Stomach (tissue), 8 donors: ENCODE measurements at regions not wholly inside any gene's neighbourhood (a gene's known extent, or its start where the extent isn't known, plus 50 kb on each side); places are given as distances from the start of the nearest gene placed in this dataset.
"Not testable (repeated sequence)": the region's sequence is repeated elsewhere in the genome, so short reads cannot be mapped to it uniquely, and the experiment has no call there.

ENCODE experiments used
- DNase-seq, 2 donors: peaks; one replicate each; pipeline versions ENCODE4 v3.0.0 to v3.0.0-alpha.2; 2013 to 2019
- H3K27ac ChIP-seq, 5 donors: fragments of 200-600 bp in 4 of 5; sonication (generic) in 4 of 5; one replicate each; pipeline ENCODE4 v1.5.1; 2013 to 2019; ENCODE audit warnings: mild to moderate bottlenecking in 1 of 5, moderate library complexity in 1 of 5
- H3K27me3 ChIP-seq, 3 donors: fragments of 200-600 bp; sonication (generic); one replicate each; pipeline ENCODE4 v1.5.1; 2017 to 2019; ENCODE audit warnings: mixed run types in 1 of 3
- H3K36me3 ChIP-seq, 4 donors: fragments of 200-600 bp; sonication (generic); 1 replicate in 3 of 4; 2 replicates in 1 of 4; pipeline ENCODE4 v1.5.1; 2016 to 2019
- H3K4me1 ChIP-seq, 4 donors: fragments of 200-600 bp; sonication (generic); one replicate each; pipeline ENCODE4 v1.5.1; 2016 to 2019
- H3K4me3 ChIP-seq, 4 donors: fragments of 200-600 bp; sonication (generic) in 3 of 4; one replicate each; pipeline ENCODE4 v1.5.1; 2016 to 2019; ENCODE audit warnings: mild to moderate bottlenecking in 1 of 4
- H3K9me3 ChIP-seq, 4 donors: fragments of 200-600 bp; sonication (generic); one replicate each; pipeline ENCODE4 v1.5.1; 2016 to 2019
- CTCF ChIP-seq, 7 experiments: fragments of 450-650 bp in 4 of 7; fragments of 200-600 bp in 3 of 7; sonication (generic) in 3 of 7; IDR thresholded peaks; one replicate each; pipeline ENCODE4 v1.5.1; 2016 to 2019; ENCODE audit warnings: antibody characterized with exemption in 7 of 7, control low read depth in 2 of 7, mild to moderate bottlenecking in 1 of 7
- EP300 ChIP-seq: sonication (generic); formaldehyde crosslinking; IDR thresholded peaks from one replicate; pipeline ENCODE4 v1.6.1; 2017; ENCODE audit warnings: antibody characterized with exemption
- POLR2A ChIP-seq, 4 donors: fragments of 450-650 bp; IDR thresholded peaks; one replicate each; pipeline ENCODE4 v1.6.1; 2016; ENCODE audit warnings: antibody characterized with exemption in 4 of 4, control low read depth in 2 of 4, mild to moderate bottlenecking in 1 of 4, moderate library complexity in 1 of 4
- POLR2AphosphoS5 ChIP-seq, 3 donors: sonication (generic); formaldehyde crosslinking; IDR thresholded peaks; one replicate each; pipeline ENCODE4 v1.6.1; 2016; ENCODE audit warnings: antibody characterized with exemption in 3 of 3
- WGBS, 5 donors: extraction: QIAGEN DNeasy Blood & Tissue Kit in 3 of 5; methylation state at CpG; one replicate each; pipeline versions ENCODE4 v1.1.5 to v1.1.7; 2013 to 2018; 5-methylcytosine and 5-hydroxymethylcytosine counted together
- intact Hi-C: fragments of 100-400 bp; cut with DNase I; formaldehyde crosslinking; loops from one replicate; pipeline ENCODE4 v1.15.1; 2023; ENCODE audit warnings: low total_unique reads
- donor health status: healthy with polysubstance abuse.
- donor health status: Bipolar disorder and iron deficiency.
- donor health status: healthy.

- H3K4me3 ChIP-seq = no peak overlapping the region
- no peak for DNase-seq
- H3K27me3 ChIP-seq = no peaks in the 10 kb centered on the region
- H3K36me3 ChIP-seq = no peaks in the 10 kb centered on the region
- WGBS, 5 donors = 61 to 73% (median 68%) methylated on average over 8 of the region's 8 CpGs
- no peaks in the 10 kb centered on the region for H3K4me1 ChIP-seq
- H3K27ac ChIP-seq = no peak overlapping the region
- intact Hi-C loops = no loop called here
- TF ChIP-seq POLR2A (IDR thresholded peaks at IDR 0.05) = no peak
- no peak for TF ChIP-seq POLR2AphosphoS5 (IDR thresholded peaks at IDR 0.05)
- peaks cover 0 to 17% (median 5%) of the 10 kb centered on the region in 4 donors for H3K9me3 ChIP-seq
These were observed 311.0 kb upstream of the FAM98A start for GRCh38 chr2:33909945-33910695.

- intact Hi-C loops = no loop called here
- no peak for TF ChIP-seq CTCF (IDR thresholded peaks at IDR 0.05)
- peaks cover 0 to 9% (median 4%) of the 10 kb centered on the region in 4 donors for H3K9me3 ChIP-seq
- peak in 1 of 2 donors; percentile 7 for DNase-seq
- 38 to 55% (median 48%) methylated on average over 2 of the region's 2 CpGs for WGBS, 5 donors
- H3K27me3 ChIP-seq = no peaks in the 10 kb centered on the region
- no peaks in the 10 kb centered on the region for H3K36me3 ChIP-seq
- no peak overlapping the region for H3K27ac ChIP-seq
- no peaks in the 10 kb centered on the region for H3K4me1 ChIP-seq
- no peak overlapping the region for H3K4me3 ChIP-seq
These were observed 308.8 kb upstream of the FAM98A start for GRCh38 chr2:33907866-33908265.

- H3K4me1 ChIP-seq, H3K27me3 ChIP-seq, intact Hi-C loops, H3K4me3 ChIP-seq, H3K27ac ChIP-seq, DNase-seq, H3K9me3 ChIP-seq, H3K36me3 ChIP-seq: not testable (repeated sequence)
- 86 to 100% (median 89%) methylated on average over 1 of the region's 1 CpG for WGBS, 5 donors
These were observed 307.0 kb upstream of the FAM98A start for GRCh38 chr2:33906129-33906528.

- intact Hi-C loops = no loop called here
- no peak for DNase-seq
These were observed 305.7 kb upstream of the FAM98A start for GRCh38 chr2:33904801-33905200.

GRCh38 chr2:33903701-33904100 is 304.6 kb upstream of the FAM98A start:
- TF ChIP-seq POLR2A (IDR thresholded peaks at IDR 0.05) (no peak), CTCF (IDR thresholded peaks at IDR 0.05) (no peak), POLR2AphosphoS5 (IDR thresholded peaks at IDR 0.05) (no peak), EP300 (no peak)
- WGBS, 5 donors = 91 to 95% (median 94%) methylated on average over 11 to 21 of the region's 21 CpGs
- no peak overlapping the region for H3K4me3 ChIP-seq
- DNase-seq = no peak
- no peaks in the 10 kb centered on the region for H3K36me3 ChIP-seq
- H3K27ac ChIP-seq = no peak overlapping the region
- H3K27me3 ChIP-seq = no peaks in the 10 kb centered on the region
- intact Hi-C loops = no loop called here
- no peaks in the 10 kb centered on the region for H3K4me1 ChIP-seq
- H3K9me3 ChIP-seq = peaks cover 0 to 9% (median 2%) of the 10 kb centered on the region in 4 donors

More at GRCh38 chr2:33904801-33905200, 305.7 kb upstream of the FAM98A start:
- no peaks in the 10 kb centered on the region for H3K36me3 ChIP-seq
- 85 to 93% (median 88%) methylated on average over 4 of the region's 4 CpGs for WGBS, 5 donors
- peaks cover 0 to 9% (median 2%) of the 10 kb centered on the region in 4 donors for H3K9me3 ChIP-seq
- H3K27ac ChIP-seq = no peak overlapping the region
- H3K4me3 ChIP-seq = no peak overlapping the region
- TF ChIP-seq POLR2AphosphoS5 (IDR thresholded peaks at IDR 0.05) (no peak), EP300 (no peak), POLR2A (IDR thresholded peaks at IDR 0.05) (no peak), CTCF (IDR thresholded peaks at IDR 0.05) (no peak)
- H3K4me1 ChIP-seq = no peaks in the 10 kb centered on the region
- H3K27me3 ChIP-seq = no peaks in the 10 kb centered on the region
